ENCODE measurements at regions not wholly inside any gene's neighbourhood (a gene's known extent, or its start where the extent isn't known, plus 50 kb on each side); places are given as distances from the start of the nearest gene placed in this dataset.

GRCh38 chr13:83508771-83509301 lies 373.4 kb downstream of the SLITRK1 start:
- no peak for TF ChIP-seq CTCF (conservative IDR thresholded peaks at IDR 0.05; ENCODE audit: low read depth, low read length)
- no peak for DNase-seq (ENCODE audit: low read depth)
- no peak overlapping the region for H3K4me3 ChIP-seq (ENCODE audit: low read length)

GRCh38 chr13:83503424-83503823 lies 378.9 kb downstream of the SLITRK1 start:
- DNase-seq (ENCODE audit: low read depth) = no peak
- no peak overlapping the region for H3K4me3 ChIP-seq (ENCODE audit: low read length)
- TF ChIP-seq CTCF (conservative IDR thresholded peaks at IDR 0.05; ENCODE audit: low read depth, low read length) = no peak

- TF ChIP-seq CTCF (conservative IDR thresholded peaks at IDR 0.05; ENCODE audit: low read depth, low read length) = no peak
- no peak overlapping the region for H3K4me3 ChIP-seq (ENCODE audit: low read length)
- no peak for DNase-seq (ENCODE audit: low read depth)
Observed at GRCh38 chr13:83499286-83499685, 383.0 kb downstream of the SLITRK1 start.

- no peak for TF ChIP-seq CTCF (conservative IDR thresholded peaks at IDR 0.05; ENCODE audit: low read depth, low read length)
- H3K4me3 ChIP-seq (ENCODE audit: low read length) = no peak overlapping the region
- DNase-seq (ENCODE audit: low read depth) = no peak
Observed at GRCh38 chr13:83498481-83499190, 383.6 kb downstream of the SLITRK1 start.

GRCh38 chr13:83498045-83498444 lies 384.2 kb downstream of the SLITRK1 start:
- no peak for TF ChIP-seq CTCF (conservative IDR thresholded peaks at IDR 0.05; ENCODE audit: low read depth, low read length)
- H3K4me3 ChIP-seq (ENCODE audit: low read length) = no peak overlapping the region
- no peak for DNase-seq (ENCODE audit: low read depth)

GRCh38 chr13:83496501-83496900 lies 385.8 kb downstream of the SLITRK1 start:
- no peak for DNase-seq (ENCODE audit: low read depth)
- TF ChIP-seq CTCF (conservative IDR thresholded peaks at IDR 0.05; ENCODE audit: low read depth, low read length) = no peak
- no peak overlapping the region for H3K4me3 ChIP-seq (ENCODE audit: low read length)

- H3K4me3 ChIP-seq (ENCODE audit: low read length) = no peak overlapping the region
- DNase-seq (ENCODE audit: low read depth) = no peak
- TF ChIP-seq CTCF (conservative IDR thresholded peaks at IDR 0.05; ENCODE audit: low read depth, low read length) = no peak
Observed at GRCh38 chr13:83485101-83485500, 397.2 kb downstream of the SLITRK1 start.
